GM12801 (cell line): ENCODE measurements at regions not wholly inside any gene's neighbourhood (a gene's known extent, or its start where the extent isn't known, plus 50 kb on each side); places are given as distances from the start of the nearest gene placed in this dataset.

ENCODE experiments used
- CTCF ChIP-seq: IDR thresholded peaks from one replicate; pipeline ENCODE4 v1.5.1; 2011; ENCODE audit warnings: control low read depth; ENCODE audit not compliant: insufficient read length; ENCODE audit errors: extremely low read depth

GRCh38 chr9:124102363-124102762 lies 90.8 kb downstream of the LHX2 start:
- TF ChIP-seq CTCF: no peak

- no peak for TF ChIP-seq CTCF
Measured at GRCh38 chr9:124105266-124105665, 93.7 kb downstream of the LHX2 start.

- TF ChIP-seq CTCF: no peak
Measured at GRCh38 chr9:124108216-124108615, 96.6 kb downstream of the LHX2 start.

- TF ChIP-seq CTCF: no peak
Measured at GRCh38 chr9:124110307-124110915, 98.8 kb downstream of the LHX2 start.

- no peak for TF ChIP-seq CTCF
Measured at GRCh38 chr9:124116683-124117363, 105.3 kb downstream of the LHX2 start.

GRCh38 chr9:124118894-124119293 lies 107.3 kb downstream of the LHX2 start:
- TF ChIP-seq CTCF: no peak

- no peak for TF ChIP-seq CTCF
Measured at GRCh38 chr9:124120272-124120671, 108.7 kb downstream of the LHX2 start.
